Spleen (tissue), 11 donors: ENCODE measurements at regions not wholly inside any gene's neighbourhood (a gene's known extent, or its start where the extent isn't known, plus 50 kb on each side); places are given as distances from the start of the nearest gene placed in this dataset.
"Not testable (repeated sequence)": the region's sequence is repeated elsewhere in the genome, so short reads cannot be mapped to it uniquely, and the experiment has no call there.

Source experiments
- DNase-seq: peaks from one replicate; pipeline ENCODE4 v3.0.0-alpha.2; 2020
- H3K27ac ChIP-seq, 8 donors: fragments of 200-600 bp; sonication (generic) in 7 of 8; 1 replicate in 4 of 8; 2 replicates in 4 of 8; pipeline versions ENCODE4 v1.5.0 to v1.8.0; 2016 to 2021; ENCODE audit warnings: inconsistent platforms in 4 of 8, mild to moderate bottlenecking in 4 of 8, moderate library complexity in 1 of 8
- H3K27me3 ChIP-seq, 7 donors: fragments of 200-600 bp; sonication (generic) in 6 of 7; replicated peaks in 1 of 7; 1 replicate in 4 of 7; 2 replicates in 3 of 7; pipeline versions ENCODE4 v1.5.0 to v1.8.0; 2016 to 2021; ENCODE audit warnings: inconsistent platforms in 3 of 7, mild to moderate bottlenecking in 1 of 7
- H3K36me3 ChIP-seq, 6 donors: fragments of 200-600 bp; sonication (generic) in 5 of 6; 1 replicate in 4 of 6; 2 replicates in 2 of 6; pipeline versions ENCODE4 v1.5.0 to v1.8.0; 2016 to 2021; ENCODE audit warnings: inconsistent platforms in 2 of 6
- H3K4me1 ChIP-seq, 6 donors: fragments of 200-600 bp; sonication (generic) in 5 of 6; 1 replicate in 3 of 6; 2 replicates in 3 of 6; pipeline versions ENCODE4 v1.5.0 to v1.8.0; 2016 to 2021; ENCODE audit warnings: inconsistent platforms in 3 of 6
- H3K4me3 ChIP-seq, 8 donors: fragments of 200-600 bp; sonication (generic) in 7 of 8; 1 replicate in 4 of 8; 2 replicates in 4 of 8; pipeline versions ENCODE4 v1.5.0 to v1.8.0; 2016 to 2021; ENCODE audit warnings: inconsistent platforms in 4 of 8, mild to moderate bottlenecking in 4 of 8, moderate library complexity in 2 of 8
- H3K9me3 ChIP-seq, 8 donors: fragments of 200-600 bp; sonication (generic) in 7 of 8; 1 replicate in 4 of 8; 2 replicates in 4 of 8; pipeline versions ENCODE4 v1.5.0 to v1.8.0; 2016 to 2021; ENCODE audit warnings: inconsistent platforms in 4 of 8
- POLR2A ChIP-seq, 3 donors: fragments of 450-650 bp; IDR thresholded peaks; one replicate each; pipeline ENCODE4 v1.5.1; 2017; ENCODE audit warnings: antibody characterized with exemption in 3 of 3, mild to moderate bottlenecking in 1 of 3
- POLR2AphosphoS5 ChIP-seq, 3 donors: sonication (generic); formaldehyde crosslinking; IDR thresholded peaks; one replicate each; pipeline ENCODE4 v1.5.1; 2017; ENCODE audit warnings: antibody characterized with exemption in 3 of 3
- WGBS, 5 donors: extraction: QIAGEN DNeasy Blood & Tissue Kit in 3 of 5; methylation state at CpG; one replicate each; pipeline versions ENCODE4 v1.1.5 to v1.1.7; 2013 to 2018; 5-methylcytosine and 5-hydroxymethylcytosine counted together
- intact Hi-C: fragments of 100-400 bp; cut with DNase I; formaldehyde crosslinking; loops from one replicate; pipeline ENCODE4 v1.15.0; 2023; ENCODE audit warnings: low total_unique reads
- TF ChIP-seq, protein P1 (sequence below), 11 experiments: fragments of 200-600 bp in 7 of 11; fragments of 450-650 bp in 4 of 11; sonication (generic) in 4 of 11; IDR thresholded peaks in 8 of 11; conservative IDR thresholded peaks in 3 of 11; 1 replicate in 7 of 11; 2 replicates in 4 of 11; pipeline versions ENCODE4 v1.4.0 to v1.8.0; 2016 to 2021; ENCODE audit warnings: antibody characterized with exemption in 11 of 11, inconsistent platforms in 4 of 11, mild to moderate bottlenecking in 1 of 11
- donor health status: healthy with polysubstance abuse.
- donor health status: DM: no; HTN: no; CAD: no; lungs with moderate emphysema.
- donor health status: DM: no; HTN: no; CAD: no.
- donor health status: Bipolar disorder and iron deficiency.
- donor health status: healthy.
- donor health status: DM: no; HTN: no; CAD: no.
- donor health status: DM: yes; HTN: yes; CAD: no.

GRCh38 chrX:50978920-50979682 is 68.6 kb downstream of the BMP15 start:
- Histone ChIP-seq H3K9me3 (no peaks in the 10 kb centered on the region), H3K27me3 (peaks cover 0 to 11% (median 0%) of the 10 kb centered on the region in 7 donors), H3K4me1 (no peaks in the 10 kb centered on the region), H3K27ac (no peak overlapping the region), H3K36me3 (no peaks in the 10 kb centered on the region), H3K4me3 (no peak overlapping the region)
- 55 to 88% (median 78%) methylated on average over 12 to 13 of the region's 13 CpGs for WGBS, 5 donors
- DNase-seq = no peak
- intact Hi-C loops = no loop called here
- no peak for TF ChIP-seq POLR2A (IDR thresholded peaks at IDR 0.05)
- TF ChIP-seq POLR2AphosphoS5 (IDR thresholded peaks at IDR 0.05) = no peak
- TF ChIP-seq, protein P1, sequence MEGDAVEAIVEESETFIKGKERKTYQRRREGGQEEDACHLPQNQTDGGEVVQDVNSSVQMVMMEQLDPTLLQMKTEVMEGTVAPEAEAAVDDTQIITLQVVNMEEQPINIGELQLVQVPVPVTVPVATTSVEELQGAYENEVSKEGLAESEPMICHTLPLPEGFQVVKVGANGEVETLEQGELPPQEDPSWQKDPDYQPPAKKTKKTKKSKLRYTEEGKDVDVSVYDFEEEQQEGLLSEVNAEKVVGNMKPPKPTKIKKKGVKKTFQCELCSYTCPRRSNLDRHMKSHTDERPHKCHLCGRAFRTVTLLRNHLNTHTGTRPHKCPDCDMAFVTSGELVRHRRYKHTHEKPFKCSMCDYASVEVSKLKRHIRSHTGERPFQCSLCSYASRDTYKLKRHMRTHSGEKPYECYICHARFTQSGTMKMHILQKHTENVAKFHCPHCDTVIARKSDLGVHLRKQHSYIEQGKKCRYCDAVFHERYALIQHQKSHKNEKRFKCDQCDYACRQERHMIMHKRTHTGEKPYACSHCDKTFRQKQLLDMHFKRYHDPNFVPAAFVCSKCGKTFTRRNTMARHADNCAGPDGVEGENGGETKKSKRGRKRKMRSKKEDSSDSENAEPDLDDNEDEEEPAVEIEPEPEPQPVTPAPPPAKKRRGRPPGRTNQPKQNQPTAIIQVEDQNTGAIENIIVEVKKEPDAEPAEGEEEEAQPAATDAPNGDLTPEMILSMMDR (IDR thresholded peaks at IDR 0.05 in 8 of 11, conservative IDR thresholded peaks at IDR 0.05 in 3 of 11) = no peak

DNA sequence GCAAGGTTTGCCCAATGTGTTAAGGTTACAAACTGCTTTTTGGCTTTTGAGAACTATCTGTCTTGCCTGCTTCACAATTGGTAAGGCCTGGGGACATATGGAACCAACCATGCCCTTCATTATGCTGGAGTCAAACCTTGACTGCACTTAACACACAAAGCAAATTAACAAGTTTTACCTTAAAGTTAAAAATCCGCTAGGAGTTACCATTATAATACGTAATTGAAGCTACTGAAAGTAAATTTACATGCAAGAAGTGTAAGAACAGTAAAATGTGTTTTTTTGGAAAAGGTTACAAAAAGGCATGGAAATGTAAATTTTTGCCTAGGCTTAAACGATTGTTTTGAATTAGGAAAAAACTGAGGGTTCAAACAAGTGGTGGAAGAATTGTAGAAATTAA is 69.7 kb downstream of the BMP15 start:
- 70 to 92% (median 86%) methylated on average over 3 of the region's 3 CpGs for WGBS, 5 donors
- DNase-seq = no peak
- H3K27me3 ChIP-seq = peaks cover 0 to 11% (median 0%) of the 10 kb centered on the region in 7 donors
- H3K4me3 ChIP-seq = no peak overlapping the region
- H3K36me3 ChIP-seq = no peaks in the 10 kb centered on the region
- H3K9me3 ChIP-seq = no peaks in the 10 kb centered on the region
- intact Hi-C loops = loop anchor here (10.0 kb wide), 1 partner anchor 285 kb away; no protein-coding TSS in a partner anchor
- no peak overlapping the region for H3K27ac ChIP-seq
- TF ChIP-seq POLR2AphosphoS5 (IDR thresholded peaks at IDR 0.05) (no peak), POLR2A (IDR thresholded peaks at IDR 0.05) (no peak)
- TF ChIP-seq, protein P1 (IDR thresholded peaks at IDR 0.05 in 8 of 11, conservative IDR thresholded peaks at IDR 0.05 in 3 of 11) = no peak
- H3K4me1 ChIP-seq = no peaks in the 10 kb centered on the region

GRCh38 chrX:50988649-50989048 is 78.1 kb downstream of the BMP15 start:
- H3K27me3 ChIP-seq = peaks cover 0 to 10% (median 0%) of the 10 kb centered on the region in 7 donors
- H3K4me1 ChIP-seq = no peaks in the 10 kb centered on the region
- WGBS, 5 donors = 21 to 56% (median 46%) methylated on average over 2 of the region's 2 CpGs
- H3K9me3 ChIP-seq = no peaks in the 10 kb centered on the region
- H3K27ac ChIP-seq = no peak overlapping the region
- H3K4me3 ChIP-seq = no peak overlapping the region
- no peak for DNase-seq
- no peaks in the 10 kb centered on the region for H3K36me3 ChIP-seq
- TF ChIP-seq POLR2AphosphoS5 (IDR thresholded peaks at IDR 0.05) = no peak
- TF ChIP-seq, protein P1 (IDR thresholded peaks at IDR 0.05 in 8 of 11, conservative IDR thresholded peaks at IDR 0.05 in 3 of 11) = peak in 8 of 11 experiments; percentile 5 to 51 (median 23)
- intact Hi-C loops = loop anchor here (10.0 kb wide), 1 partner anchor 294 kb away; no protein-coding TSS in a partner anchor

GRCh38 chrX:50996930-50997329 is 86.4 kb downstream of the BMP15 start:
- Histone ChIP-seq H3K9me3 (no peaks in the 10 kb centered on the region), H3K4me1 (no peaks in the 10 kb centered on the region), H3K4me3 (no peak overlapping the region), H3K27me3 (no peaks in the 10 kb centered on the region), H3K36me3 (no peaks in the 10 kb centered on the region), H3K27ac (no peak overlapping the region)
- no peak for TF ChIP-seq POLR2AphosphoS5 (IDR thresholded peaks at IDR 0.05)
- TF ChIP-seq, protein P1 (IDR thresholded peaks at IDR 0.05 in 8 of 11, conservative IDR thresholded peaks at IDR 0.05 in 3 of 11) = no peak
- no peak for TF ChIP-seq POLR2A (IDR thresholded peaks at IDR 0.05)
- intact Hi-C loops = no loop called here
- 72 to 96% (median 86%) methylated on average over 4 of the region's 4 CpGs for WGBS, 5 donors
- DNase-seq = no peak

DNA sequence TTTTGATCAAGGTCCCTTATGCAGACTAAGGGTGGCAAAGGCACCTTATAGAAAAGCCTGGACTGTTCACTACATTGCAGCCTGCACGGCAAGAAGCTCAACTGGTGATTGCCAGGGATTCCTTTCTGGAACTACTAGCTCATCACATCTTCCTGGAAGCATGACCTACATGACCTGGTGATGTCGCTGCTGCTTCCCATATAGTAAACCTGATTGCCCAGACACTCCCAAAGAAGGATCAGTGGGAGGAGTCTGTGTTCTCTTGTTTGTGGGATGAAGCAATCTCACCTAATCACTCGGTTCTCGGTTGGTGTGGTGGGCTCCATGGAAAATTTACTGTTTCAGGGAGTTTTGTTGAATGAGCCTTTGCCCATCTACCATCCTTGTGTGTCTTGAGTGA is 89.8 kb downstream of the BMP15 start:
- 54 to 92% (median 73%) methylated on average over 2 to 4 of the region's 4 CpGs for WGBS, 5 donors
- H3K4me3 ChIP-seq, H3K36me3 ChIP-seq, H3K27me3 ChIP-seq, DNase-seq, intact Hi-C loops, H3K4me1 ChIP-seq, H3K9me3 ChIP-seq, H3K27ac ChIP-seq: not testable (repeated sequence)

GRCh38 chrX:51001733-51002632 is 91.4 kb downstream of the BMP15 start:
- H3K4me3 ChIP-seq, H3K27me3 ChIP-seq, H3K27ac ChIP-seq, H3K4me1 ChIP-seq, H3K9me3 ChIP-seq, intact Hi-C loops, DNase-seq, H3K36me3 ChIP-seq: not testable (repeated sequence)
- WGBS, 5 donors = 65 to 83% (median 77%) methylated on average over 11 of the region's 11 CpGs
